OCI-LY1 (cell line): ENCODE measurements at regions not wholly inside any gene's neighbourhood (a gene's known extent, or its start where the extent isn't known, plus 50 kb on each side); places are given as distances from the start of the nearest gene placed in this dataset.

ENCODE experiments used
- H2AFZ ChIP-seq: fragments of 200-600 bp; sonication (generic), shearing (Covaris generic); 2 replicates; pipeline ENCODE4 v1.6.0; 2014; ENCODE audit warnings: antibody characterized with exemption, mild to moderate bottlenecking, low read length
- H3F3A ChIP-seq: fragments of 200-600 bp; sonication (generic), shearing (Covaris generic); 2 replicates; pipeline ENCODE4 v1.6.0; 2014; ENCODE audit warnings: mild to moderate bottlenecking, antibody characterized with exemption, low read length, moderate library complexity; ENCODE audit not compliant: insufficient read depth
- H3K27ac ChIP-seq: fragments of 200-600 bp; sonication (generic); 2 replicates; pipeline ENCODE4 v1.5.1; 2014; ENCODE audit warnings: low read length, mixed run types, mild to moderate bottlenecking, low read depth; ENCODE audit not compliant: poor library complexity, severe bottlenecking
- H3K27me3 ChIP-seq: fragments of 200-600 bp; sonication (generic); 2 replicates; pipeline ENCODE4 v1.6.0; 2014; ENCODE audit warnings: antibody characterized with exemption, mild to moderate bottlenecking, low read length, moderate library complexity; ENCODE audit not compliant: insufficient read depth
- H3K36me3 ChIP-seq: fragments of 200-600 bp; sonication (generic); 2 replicates; pipeline ENCODE4 v1.6.1; 2014; ENCODE audit warnings: mild to moderate bottlenecking, antibody characterized with exemption, low read length, moderate library complexity, mixed read lengths; ENCODE audit not compliant: insufficient read depth
- H3K4me1 ChIP-seq: fragments of 200-600 bp; sonication (generic); 2 replicates; pipeline ENCODE4 v1.5.1; 2014; ENCODE audit warnings: mild to moderate bottlenecking, low read length, moderate library complexity; ENCODE audit not compliant: insufficient read depth, severe bottlenecking
- H3K4me2 ChIP-seq: fragments of 200-600 bp; sonication (generic), shearing (Covaris generic); 2 replicates; pipeline ENCODE4 v1.6.1; 2014; ENCODE audit warnings: low read length
- H3K4me3 ChIP-seq: fragments of 200-600 bp; sonication (generic); 2 replicates; pipeline ENCODE4 v1.5.1; 2014; ENCODE audit warnings: low read length, low read depth, mild to moderate bottlenecking, mixed read lengths; ENCODE audit not compliant: poor library complexity, severe bottlenecking
- H3K79me2 ChIP-seq: fragments of 200-600 bp; shearing (Covaris generic); 2 replicates; pipeline ENCODE4 v1.6.1; 2016; ENCODE audit warnings: mixed run types, low read length, mixed read lengths; ENCODE audit not compliant: insufficient read depth
- H3K9ac ChIP-seq: fragments of 200-600 bp; sonication (generic), shearing (Covaris generic); 2 replicates; pipeline ENCODE4 v1.6.1; 2014; ENCODE audit warnings: mild to moderate bottlenecking, low read length, mixed read lengths
- H3K9me2 ChIP-seq: fragments of 200-600 bp; sonication (generic), shearing (Covaris generic); 2 replicates; pipeline ENCODE4 v1.6.1; 2014; ENCODE audit warnings: low read depth, mild to moderate bottlenecking, low read length, mixed read lengths
- H3K9me3 ChIP-seq: fragments of 200-600 bp; shearing (Covaris generic); 2 replicates; pipeline ENCODE4 v1.6.1; 2014; ENCODE audit warnings: low read length, mixed read lengths
- H4K20me1 ChIP-seq: fragments of 200-600 bp; sonication (generic), shearing (Covaris generic); 2 replicates; pipeline ENCODE4 v1.6.0; 2016; ENCODE audit warnings: mild to moderate bottlenecking, low read length; ENCODE audit not compliant: insufficient read depth
- EZH2 ChIP-seq: fragments of 200-600 bp; sonication (generic), shearing (Covaris generic); IDR thresholded peaks from 2 replicates; pipeline ENCODE4 v1.8.0; 2017; ENCODE audit warnings: borderline replicate concordance, mixed run types, mild to moderate bottlenecking, antibody characterized with exemption, low read length, moderate library complexity, mixed read lengths
- TF ChIP-seq, protein P1 (sequence below): fragments of 200-600 bp; sonication (generic), shearing (Covaris generic); IDR thresholded peaks from 2 replicates; pipeline ENCODE4 v1.5.1; 2017; ENCODE audit warnings: mild to moderate bottlenecking, antibody characterized with exemption, low read length, moderate library complexity, mixed read lengths

GRCh38 chr2:7707723-7708122 is 790.5 kb downstream of the RNF144A start:
- H2AFZ ChIP-seq = no peak overlapping the region
- TF ChIP-seq, protein P1, sequence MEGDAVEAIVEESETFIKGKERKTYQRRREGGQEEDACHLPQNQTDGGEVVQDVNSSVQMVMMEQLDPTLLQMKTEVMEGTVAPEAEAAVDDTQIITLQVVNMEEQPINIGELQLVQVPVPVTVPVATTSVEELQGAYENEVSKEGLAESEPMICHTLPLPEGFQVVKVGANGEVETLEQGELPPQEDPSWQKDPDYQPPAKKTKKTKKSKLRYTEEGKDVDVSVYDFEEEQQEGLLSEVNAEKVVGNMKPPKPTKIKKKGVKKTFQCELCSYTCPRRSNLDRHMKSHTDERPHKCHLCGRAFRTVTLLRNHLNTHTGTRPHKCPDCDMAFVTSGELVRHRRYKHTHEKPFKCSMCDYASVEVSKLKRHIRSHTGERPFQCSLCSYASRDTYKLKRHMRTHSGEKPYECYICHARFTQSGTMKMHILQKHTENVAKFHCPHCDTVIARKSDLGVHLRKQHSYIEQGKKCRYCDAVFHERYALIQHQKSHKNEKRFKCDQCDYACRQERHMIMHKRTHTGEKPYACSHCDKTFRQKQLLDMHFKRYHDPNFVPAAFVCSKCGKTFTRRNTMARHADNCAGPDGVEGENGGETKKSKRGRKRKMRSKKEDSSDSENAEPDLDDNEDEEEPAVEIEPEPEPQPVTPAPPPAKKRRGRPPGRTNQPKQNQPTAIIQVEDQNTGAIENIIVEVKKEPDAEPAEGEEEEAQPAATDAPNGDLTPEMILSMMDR = no peak
- TF ChIP-seq EZH2 = no peak
- H3K9ac ChIP-seq = no peak overlapping the region
- H3K27ac ChIP-seq = no peak overlapping the region
- H3K79me2 ChIP-seq = no peaks in the 10 kb centered on the region
- no peaks in the 10 kb centered on the region for H3K9me2 ChIP-seq
- H3K4me1 ChIP-seq = peaks cover 23% of the 10 kb centered on the region
- no peaks in the 10 kb centered on the region for H3K27me3 ChIP-seq
- H3F3A ChIP-seq = no peaks in the 10 kb centered on the region
- no peak overlapping the region for H3K4me3 ChIP-seq
- H3K9me3 ChIP-seq = no peaks in the 10 kb centered on the region
- no peak overlapping the region for H3K4me2 ChIP-seq
- H3K36me3 ChIP-seq = no peaks in the 10 kb centered on the region
- H4K20me1 ChIP-seq = no peaks in the 10 kb centered on the region

DNA sequence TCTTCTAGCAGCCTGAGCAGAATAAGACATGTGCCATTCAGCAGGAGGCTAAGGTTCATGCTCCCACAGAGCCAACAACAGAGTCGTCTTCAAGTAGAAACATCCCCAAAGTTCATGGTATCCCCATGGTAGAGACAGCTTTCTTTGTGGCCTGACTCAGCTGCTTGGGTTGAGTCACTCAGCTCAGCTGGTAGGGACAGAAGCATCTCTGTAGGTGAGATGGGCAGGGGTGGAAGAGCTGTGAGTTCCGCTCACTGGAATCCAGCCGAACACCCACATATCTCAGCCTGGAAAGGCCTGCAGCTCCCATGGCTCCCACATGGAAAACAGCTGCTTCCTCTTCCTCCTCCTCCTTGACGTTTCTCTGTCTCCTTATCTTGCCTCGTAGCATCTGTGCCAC is 792.7 kb downstream of the RNF144A start:
- TF ChIP-seq, protein P1 = no peak
- TF ChIP-seq EZH2 = no peak
- Histone ChIP-seq H4K20me1 (no peaks in the 10 kb centered on the region), H2AFZ (no peak overlapping the region), H3K27me3 (no peaks in the 10 kb centered on the region), H3K27ac (no peak overlapping the region), H3K36me3 (no peaks in the 10 kb centered on the region), H3K9ac (no peak overlapping the region), H3K4me2 (no peak overlapping the region), H3K9me2 (no peaks in the 10 kb centered on the region), H3K4me3 (no peak overlapping the region), H3K79me2 (no peaks in the 10 kb centered on the region), H3F3A (no peaks in the 10 kb centered on the region), H3K4me1 (peaks cover 3% of the 10 kb centered on the region), H3K9me3 (no peaks in the 10 kb centered on the region)

DNA sequence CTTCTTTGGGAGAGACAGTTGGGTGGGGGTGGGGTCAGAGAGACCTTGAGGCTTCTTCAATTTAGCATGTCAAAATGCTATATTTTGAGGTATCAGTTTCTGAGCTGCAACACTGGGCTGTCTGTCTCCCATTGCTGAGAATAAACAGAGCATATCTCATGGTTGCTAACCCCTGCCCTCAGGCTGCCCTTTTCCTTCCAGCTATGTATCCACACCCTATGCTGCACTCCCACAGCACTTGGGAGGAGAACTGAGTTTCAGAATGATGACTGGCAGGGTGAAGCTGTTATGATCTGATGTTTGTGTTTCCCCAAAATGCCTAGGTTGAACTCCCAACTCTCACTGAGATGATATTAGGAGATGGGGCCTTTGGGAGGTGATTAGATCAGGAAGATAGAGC is 794.0 kb downstream of the RNF144A start:
- TF ChIP-seq, protein P1 = no peak
- no peak for TF ChIP-seq EZH2

More for the DNA sequence above, 794.0 kb downstream of the RNF144A start:
- Histone ChIP-seq H3K4me2 (no peak overlapping the region), H2AFZ (no peak overlapping the region), H3F3A (no peaks in the 10 kb centered on the region), H4K20me1 (no peaks in the 10 kb centered on the region), H3K36me3 (no peaks in the 10 kb centered on the region), H3K79me2 (no peaks in the 10 kb centered on the region), H3K9ac (no peak overlapping the region), H3K9me2 (no peaks in the 10 kb centered on the region), H3K27ac (no peak overlapping the region), H3K9me3 (no peaks in the 10 kb centered on the region), H3K27me3 (no peaks in the 10 kb centered on the region), H3K4me3 (no peak overlapping the region), H3K4me1 (no peaks in the 10 kb centered on the region)
